ENCODE measurements at regions not wholly inside any gene's neighbourhood (a gene's known extent, or its start where the extent isn't known, plus 50 kb on each side); places are given as distances from the start of the nearest gene placed in this dataset.

DNA sequence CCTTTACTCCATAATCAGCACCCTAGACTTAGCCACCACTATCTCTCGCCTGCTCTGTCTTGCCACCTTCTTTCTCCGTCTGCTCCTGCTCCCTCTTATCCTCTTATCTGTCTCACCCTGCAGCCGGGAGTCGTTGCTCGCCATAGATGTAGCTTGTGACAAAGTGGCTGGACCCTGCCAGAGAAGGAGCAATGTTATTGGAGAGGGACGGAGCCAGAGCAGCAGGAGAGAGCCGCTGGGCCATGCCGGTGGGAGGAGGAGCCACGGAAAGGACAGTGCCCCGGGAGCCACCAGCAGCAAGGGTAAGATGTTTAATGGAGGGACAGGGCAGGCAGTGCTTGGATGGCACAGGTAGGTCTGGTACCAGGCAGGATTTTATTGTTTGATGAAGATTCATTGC lies 137.3 kb downstream of the SEC61B start:
- Mint-ChIP-seq H3K36me3 (ENCODE audit: low read depth) (no peaks in the 10 kb centered on the region), H3K4me1 (peaks cover 2% of the 10 kb centered on the region), H3K27ac (no peak overlapping the region), H3K27me3 (peaks cover 37% of the 10 kb centered on the region), H3K9me3 (no peaks in the 10 kb centered on the region), H3K4me3 (no peak overlapping the region)
- POLR2A ChIA-PET, result no interaction called here
- CTCF ChIA-PET, result no interaction called here
- no peak for DNase-seq

DNA sequence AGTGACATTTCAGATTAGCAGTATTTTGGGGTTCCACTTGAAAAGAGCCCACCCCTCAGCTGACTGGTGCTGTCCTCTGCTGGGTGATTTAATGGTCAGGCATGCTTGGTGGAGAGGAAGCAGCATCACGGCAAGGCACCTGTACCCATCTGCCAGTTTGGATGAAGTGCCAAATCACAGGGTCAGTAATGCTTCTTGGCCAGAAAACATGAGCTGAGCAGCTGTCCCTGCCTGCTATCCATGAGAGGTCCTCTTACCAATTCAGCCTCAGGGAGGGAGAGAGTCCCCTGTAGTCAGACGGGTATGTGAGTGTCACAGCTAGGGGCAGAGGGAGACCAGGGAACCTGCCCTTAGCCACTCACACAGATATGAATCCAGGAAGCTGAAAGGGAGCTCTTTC lies 137.9 kb downstream of the SEC61B start:
- no peaks in the 10 kb centered on the region for H3K9me3 Mint-ChIP-seq
- DNase-seq, result no peak
- ChIA-PET CTCF (interaction anchor here (1.1 kb wide), 1 partner anchor 88 kb away, joined by 3 read pairs; no protein-coding TSS in a partner anchor), POLR2A (no interaction called here)
- H3K4me1 Mint-ChIP-seq, result peaks cover 2% of the 10 kb centered on the region
- no peak overlapping the region for H3K4me3 Mint-ChIP-seq
- H3K27ac Mint-ChIP-seq, result no peak overlapping the region
- H3K27me3 Mint-ChIP-seq, result peaks cover 37% of the 10 kb centered on the region
- no peaks in the 10 kb centered on the region for H3K36me3 Mint-ChIP-seq (ENCODE audit: low read depth)

DNA sequence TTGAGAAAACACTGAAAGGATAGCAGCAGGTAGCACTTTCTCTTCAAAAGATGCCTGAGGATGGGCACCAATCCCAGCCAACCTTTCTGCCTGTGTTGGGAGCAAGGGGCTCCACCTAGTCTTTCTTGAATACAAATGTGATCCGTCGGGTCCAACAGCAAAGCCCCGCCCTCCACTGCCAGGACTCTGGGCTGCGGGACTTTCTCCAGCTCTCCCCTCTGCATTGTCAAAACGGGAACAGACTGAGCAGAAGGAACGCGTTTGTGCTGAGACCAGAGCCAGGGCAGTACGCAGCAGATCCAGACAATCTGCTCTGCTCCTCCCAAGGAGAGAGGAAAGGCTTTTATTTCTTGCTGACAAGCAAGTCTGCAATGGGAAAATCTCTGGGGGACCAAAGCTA lies 139.7 kb downstream of the SEC61B start:
- Mint-ChIP-seq H3K36me3 (ENCODE audit: low read depth) (no peaks in the 10 kb centered on the region), H3K27me3 (peaks cover 32% of the 10 kb centered on the region), H3K4me1 (peaks cover 2% of the 10 kb centered on the region), H3K9me3 (no peaks in the 10 kb centered on the region), H3K4me3 (no peak overlapping the region), H3K27ac (no peak overlapping the region)
- DNase-seq, result no peak
- POLR2A ChIA-PET, result no interaction called here
- CTCF ChIA-PET, result no interaction called here

DNA sequence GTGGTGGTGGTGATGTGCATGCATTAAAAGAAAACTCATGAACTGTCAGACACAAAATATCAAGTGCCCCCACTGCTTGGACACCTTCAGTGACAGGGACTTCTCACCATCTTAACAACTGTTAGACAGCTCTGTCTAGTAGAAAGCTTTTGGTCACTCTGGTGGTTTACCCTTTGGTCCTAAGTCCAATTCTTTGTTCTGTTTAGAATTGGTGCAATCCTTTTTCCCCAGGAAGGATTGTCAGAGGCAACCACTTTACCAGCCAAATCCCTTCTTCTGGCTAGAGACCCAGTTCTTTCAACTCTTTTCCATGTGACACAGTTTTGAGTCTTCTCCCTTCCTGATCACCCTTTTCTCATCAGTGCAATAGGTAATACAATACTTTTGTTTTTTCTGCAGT lies 140.2 kb downstream of the SEC61B start:
- Mint-ChIP-seq H3K27me3 (peaks cover 32% of the 10 kb centered on the region), H3K27ac (no peak overlapping the region), H3K4me3 (no peak overlapping the region), H3K36me3 (ENCODE audit: low read depth) (no peaks in the 10 kb centered on the region), H3K9me3 (no peaks in the 10 kb centered on the region), H3K4me1 (peaks cover 4% of the 10 kb centered on the region)
- CTCF ChIA-PET, result no interaction called here
- DNase-seq, result no peak
- POLR2A ChIA-PET, result no interaction called here

DNA sequence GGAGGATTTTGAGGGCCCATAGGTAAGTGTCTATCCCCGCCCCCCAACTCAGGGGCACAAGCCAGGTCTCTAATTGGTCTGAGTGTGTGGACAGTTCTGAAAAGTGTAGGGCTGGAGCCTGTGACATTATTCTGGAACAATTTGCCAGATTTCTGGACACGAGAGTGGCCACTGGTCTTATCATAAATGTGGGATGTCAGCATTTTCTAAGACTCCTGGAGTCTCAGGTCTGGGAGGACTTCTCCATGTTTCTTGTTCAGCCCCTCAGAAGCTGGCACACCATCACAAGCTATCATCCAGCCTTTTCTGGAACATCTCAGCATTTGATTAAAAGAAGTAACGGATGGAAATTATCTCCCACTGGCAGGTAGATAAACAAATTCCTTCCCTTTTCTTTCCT lies 141.4 kb downstream of the SEC61B start:
- Mint-ChIP-seq H3K27ac (no peak overlapping the region), H3K4me3 (no peak overlapping the region), H3K36me3 (ENCODE audit: low read depth) (no peaks in the 10 kb centered on the region), H3K9me3 (no peaks in the 10 kb centered on the region), H3K4me1 (peaks cover 12% of the 10 kb centered on the region), H3K27me3 (peaks cover 38% of the 10 kb centered on the region)
- ChIA-PET POLR2A (no interaction called here), CTCF (interaction anchor here (1.2 to 2.1 kb wide), 2 partner anchors 10 to 13 kb away, joined by 3 to 8 read pairs; no protein-coding TSS in a partner anchor)
- no peak for DNase-seq

DNA sequence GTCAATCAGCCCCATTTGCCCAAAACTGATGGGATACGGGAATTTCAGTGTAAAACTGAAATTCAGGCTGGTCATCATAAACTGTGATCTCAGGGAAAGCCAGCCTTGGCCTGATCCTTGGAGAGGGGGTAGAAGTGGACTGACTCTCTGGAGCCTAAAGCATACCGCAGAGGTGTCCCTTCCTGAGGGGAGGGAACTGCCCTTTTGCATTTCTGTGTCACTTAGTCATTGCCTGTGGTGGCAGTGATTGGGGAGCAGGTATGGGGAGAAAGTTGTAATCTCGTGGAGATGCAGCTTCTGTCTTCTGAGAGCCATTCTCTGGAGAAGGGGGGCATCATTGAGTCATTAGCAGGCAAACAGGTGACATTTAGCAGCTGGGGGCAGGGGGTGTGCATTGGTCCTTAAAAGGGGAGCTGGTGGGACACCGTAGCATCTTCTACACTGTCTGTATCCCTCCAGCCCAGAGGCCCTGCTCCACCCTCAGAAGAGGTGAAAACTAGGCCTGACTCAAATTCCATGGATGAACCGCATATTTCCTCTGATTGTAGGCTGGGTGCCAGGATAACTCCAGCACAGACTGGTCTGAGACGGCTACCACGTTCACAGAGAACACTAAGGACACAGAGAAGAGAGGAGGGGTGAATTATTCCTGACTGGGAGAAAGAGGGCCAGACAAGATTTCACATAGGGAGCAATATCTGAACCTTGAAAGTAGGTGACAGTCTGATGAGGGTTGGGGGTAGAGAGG lies 143.3 kb downstream of the SEC61B start:
- Mint-ChIP-seq H3K4me1 (peaks cover 19% of the 10 kb centered on the region), H3K36me3 (ENCODE audit: low read depth) (no peaks in the 10 kb centered on the region), H3K27me3 (peaks cover 45% of the 10 kb centered on the region), H3K27ac (no peak overlapping the region), H3K9me3 (no peaks in the 10 kb centered on the region), H3K4me3 (no peak overlapping the region)
- ChIA-PET POLR2A (no interaction called here), CTCF (interaction anchor here (0.5 to 2.1 kb wide), 2 partner anchors 8 to 1333 kb away, joined by 3 to 8 read pairs; no protein-coding TSS in a partner anchor)
- no peak for DNase-seq

DNA sequence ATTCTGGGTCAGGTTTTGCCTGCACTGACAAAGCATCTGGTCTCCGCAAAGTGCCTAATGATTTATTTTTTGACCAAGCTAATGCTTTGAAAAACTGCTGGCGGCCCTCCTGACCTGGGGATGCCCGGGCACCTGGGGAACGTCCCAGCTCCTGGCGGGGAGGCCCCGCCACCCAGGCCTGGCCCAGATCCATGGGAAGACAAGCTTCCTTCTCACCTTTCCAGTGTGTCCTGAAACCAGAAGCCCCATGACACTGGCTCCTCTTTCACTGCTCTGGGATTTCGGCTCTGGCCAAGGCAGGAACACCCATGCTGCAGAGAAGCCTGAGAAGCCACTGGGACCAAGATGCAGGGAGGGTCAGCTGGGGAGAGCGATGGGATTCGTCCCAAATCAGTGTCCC lies 144.1 kb downstream of the SEC61B start:
- CTCF ChIA-PET, result no interaction called here
- Mint-ChIP-seq H3K27me3 (peaks cover 40% of the 10 kb centered on the region), H3K9me3 (no peaks in the 10 kb centered on the region), H3K4me1 (peaks cover 19% of the 10 kb centered on the region), H3K4me3 (no peak overlapping the region), H3K36me3 (ENCODE audit: low read depth) (no peaks in the 10 kb centered on the region), H3K27ac (no peak overlapping the region)
- POLR2A ChIA-PET, result no interaction called here
- no peak for DNase-seq

DNA sequence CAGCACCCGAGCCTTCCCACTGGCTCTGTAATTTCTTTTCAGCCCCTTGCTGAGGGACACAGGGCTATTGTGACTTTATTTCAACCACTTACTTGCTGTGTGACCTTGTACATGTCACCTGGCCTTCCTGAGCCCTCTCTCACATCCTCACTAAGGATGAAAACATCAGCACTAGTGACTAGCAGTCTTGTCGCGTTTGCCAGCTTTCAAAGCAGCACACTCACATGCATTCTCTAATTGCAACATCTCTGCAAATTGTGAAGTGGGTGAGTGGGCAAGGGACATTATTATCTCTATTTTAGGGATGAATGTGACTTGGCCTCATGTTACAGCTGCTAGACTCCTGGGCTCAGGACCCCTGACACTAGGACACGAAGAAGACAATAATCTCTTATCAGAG lies 144.5 kb downstream of the SEC61B start:
- H3K4me1 Mint-ChIP-seq, result peaks cover 19% of the 10 kb centered on the region
- CTCF ChIA-PET, result interaction anchor here (0.6 kb wide), 1 partner anchor 13 kb away, joined by 3 read pairs; no protein-coding TSS in a partner anchor
- no peak for DNase-seq
- no peaks in the 10 kb centered on the region for H3K9me3 Mint-ChIP-seq
- no peak overlapping the region for H3K4me3 Mint-ChIP-seq
- no peak overlapping the region for H3K27ac Mint-ChIP-seq
- H3K36me3 Mint-ChIP-seq (ENCODE audit: low read depth), result no peaks in the 10 kb centered on the region
- H3K27me3 Mint-ChIP-seq, result peaks cover 38% of the 10 kb centered on the region
- POLR2A ChIA-PET, result no interaction called here

DNA sequence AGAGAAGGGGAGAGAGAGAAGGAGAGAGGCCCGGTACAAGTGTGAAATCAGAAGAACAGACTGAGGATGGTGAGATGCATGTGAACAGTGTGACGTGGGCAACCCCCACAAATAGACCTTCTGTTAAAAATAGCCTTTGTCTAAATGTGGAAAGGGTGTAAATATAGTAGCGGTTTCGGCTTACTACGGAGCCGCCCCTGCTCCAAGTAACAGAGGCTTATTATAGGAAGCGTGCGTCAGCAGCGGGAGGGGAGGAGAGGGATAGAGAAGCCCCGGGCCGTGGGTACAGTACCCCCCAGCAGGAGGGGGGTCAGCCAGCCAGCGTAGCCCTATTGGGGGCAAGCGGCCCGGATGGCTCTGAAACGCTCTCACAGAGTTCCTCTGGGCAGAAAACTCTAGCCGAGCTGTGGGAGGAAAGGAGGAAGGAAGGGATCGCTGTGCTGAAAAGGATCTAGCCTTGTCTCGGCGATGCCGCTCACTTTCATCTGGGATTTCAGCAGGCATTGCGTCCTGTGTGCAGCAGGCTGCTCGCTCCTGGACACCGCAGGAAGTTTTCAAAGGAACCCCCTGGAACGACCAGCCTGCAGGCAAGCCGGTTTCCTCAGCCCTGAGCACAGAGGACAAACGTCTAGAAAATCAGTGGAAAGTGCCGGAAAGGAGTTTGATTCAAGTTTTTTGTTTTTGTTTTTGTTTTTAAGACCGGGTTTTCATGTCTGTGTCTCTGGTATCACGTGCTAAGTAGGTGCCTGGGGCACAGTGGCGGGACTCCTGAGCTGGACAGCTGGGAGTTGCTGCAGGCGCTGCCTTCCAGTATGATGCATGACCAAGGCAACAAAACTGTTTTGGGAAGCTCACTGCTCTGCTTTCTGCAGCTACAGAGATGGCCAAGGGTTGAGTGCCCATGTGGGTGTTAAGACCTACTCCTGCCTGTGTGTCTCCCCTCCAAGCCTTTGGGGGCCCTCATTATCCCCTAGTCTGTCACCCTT lies 146.6 kb downstream of the SEC61B start:
- POLR2A ChIA-PET, result no interaction called here
- CTCF ChIA-PET, result no interaction called here

DNA sequence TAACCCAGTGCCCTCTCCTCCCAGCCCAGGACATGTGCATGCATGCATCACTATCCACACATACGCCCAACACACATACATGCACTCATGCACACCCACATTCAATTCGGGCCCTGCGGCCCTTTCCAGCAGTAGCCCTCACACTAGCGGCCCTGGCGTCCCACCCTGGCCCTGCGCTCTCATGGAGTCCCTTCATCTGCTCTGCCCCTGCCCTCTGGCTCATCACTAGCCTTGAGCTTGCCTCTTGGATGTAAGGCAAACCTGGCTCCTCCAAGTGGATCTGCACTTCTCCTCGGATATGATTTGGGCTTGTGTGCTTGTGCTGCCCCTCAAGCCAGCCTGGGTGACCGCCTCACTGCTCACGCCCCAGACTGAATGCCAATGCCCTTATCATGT lies 147.2 kb downstream of the SEC61B start:
- Mint-ChIP-seq H3K27ac (no peak overlapping the region), H3K4me1 (peaks cover 18% of the 10 kb centered on the region), H3K36me3 (ENCODE audit: low read depth) (no peaks in the 10 kb centered on the region), H3K4me3 (no peak overlapping the region), H3K9me3 (no peaks in the 10 kb centered on the region), H3K27me3 (peaks cover 25% of the 10 kb centered on the region)
- DNase-seq, result no peak
- ChIA-PET CTCF (no interaction called here), POLR2A (no interaction called here)

More for the DNA sequence above, 146.6 kb downstream of the SEC61B start:
- Mint-ChIP-seq H3K4me1 (peaks cover 18% of the 10 kb centered on the region), H3K9me3 (no peaks in the 10 kb centered on the region), H3K27me3 (peaks cover 27% of the 10 kb centered on the region), H3K36me3 (ENCODE audit: low read depth) (no peaks in the 10 kb centered on the region), H3K27ac (peak overlapping the region; percentile 1), H3K4me3 (peak overlapping the region; percentile 33)
- no peak for DNase-seq

DNA sequence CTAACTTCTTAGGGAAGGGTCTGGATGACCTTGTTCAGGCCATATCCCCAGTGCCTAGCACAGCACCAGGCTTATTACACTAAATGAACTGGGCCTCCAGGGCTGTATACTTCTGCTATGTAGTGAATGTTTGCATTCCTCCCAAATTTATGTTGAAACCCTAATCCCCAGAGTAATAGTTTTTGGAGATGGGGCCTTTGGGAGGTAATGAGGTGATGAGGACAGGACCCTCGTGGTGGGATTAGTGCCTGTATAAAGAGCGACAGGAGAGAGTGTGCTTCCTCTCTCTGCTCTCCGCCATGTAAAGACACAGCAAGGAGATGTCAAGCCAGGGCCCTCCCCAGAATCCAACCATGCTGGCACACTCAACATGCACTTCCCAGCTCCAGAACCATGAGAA lies 148.3 kb downstream of the SEC61B start:
- no peak for DNase-seq
- no peak overlapping the region for H3K27ac Mint-ChIP-seq
- H3K36me3 Mint-ChIP-seq (ENCODE audit: low read depth), result no peaks in the 10 kb centered on the region
- ChIA-PET POLR2A (no interaction called here), CTCF (no interaction called here)
- H3K9me3 Mint-ChIP-seq, result no peaks in the 10 kb centered on the region
- peaks cover 26% of the 10 kb centered on the region for H3K27me3 Mint-ChIP-seq
- no peak overlapping the region for H3K4me3 Mint-ChIP-seq
- H3K4me1 Mint-ChIP-seq, result peaks cover 18% of the 10 kb centered on the region

DNA sequence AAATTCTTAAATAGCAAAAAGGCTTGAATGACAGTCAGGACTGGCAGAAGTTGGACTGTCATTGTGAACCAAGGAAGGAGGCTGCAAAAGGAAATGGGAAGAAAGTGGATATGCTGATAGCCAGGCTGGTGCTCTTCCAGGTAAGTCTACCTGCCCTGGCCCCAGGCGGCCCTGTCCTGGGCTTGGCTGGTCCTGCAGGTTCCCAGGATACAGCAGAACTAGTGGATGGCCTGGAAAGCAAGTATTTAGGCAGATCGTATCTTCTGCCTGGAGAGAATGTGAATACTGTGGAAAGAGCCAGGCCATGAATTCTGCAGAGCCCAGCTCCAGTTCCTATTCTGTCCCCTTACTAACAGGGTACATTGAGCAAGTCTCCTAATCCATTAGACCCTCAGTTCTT lies 149.3 kb downstream of the SEC61B start:
- H3K4me1 Mint-ChIP-seq, result peaks cover 18% of the 10 kb centered on the region
- H3K27ac Mint-ChIP-seq, result no peak overlapping the region
- no peak overlapping the region for H3K4me3 Mint-ChIP-seq
- ChIA-PET POLR2A (interaction anchor here (0.5 kb wide), 1 partner anchor 285 kb away, joined by 4 read pairs; no protein-coding TSS in a partner anchor), CTCF (no interaction called here)
- no peaks in the 10 kb centered on the region for H3K36me3 Mint-ChIP-seq (ENCODE audit: low read depth)
- DNase-seq, result no peak
- peaks cover 28% of the 10 kb centered on the region for H3K27me3 Mint-ChIP-seq
- H3K9me3 Mint-ChIP-seq, result no peaks in the 10 kb centered on the region

DNA sequence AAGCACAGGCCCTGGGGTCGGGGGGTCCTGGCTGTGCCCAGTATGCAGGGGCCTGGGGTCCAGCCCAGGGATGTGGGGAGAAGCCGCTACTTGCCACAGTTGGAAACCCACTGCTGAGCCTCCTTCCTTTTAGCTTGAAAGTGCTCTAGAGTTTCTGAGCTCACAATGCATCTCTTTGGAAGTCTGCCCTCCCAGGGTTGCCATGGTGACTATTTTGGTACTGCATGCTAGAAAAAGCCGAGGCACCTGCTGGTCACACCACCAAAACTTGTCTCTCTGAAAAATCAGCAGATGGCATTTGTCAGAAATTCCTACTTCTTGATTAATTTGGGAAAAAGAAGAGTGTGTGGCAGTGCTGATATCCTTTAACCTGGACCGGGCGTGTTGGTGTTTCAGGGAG lies 151.8 kb downstream of the SEC61B start:
- Mint-ChIP-seq H3K36me3 (ENCODE audit: low read depth) (no peaks in the 10 kb centered on the region), H3K27ac (no peak overlapping the region), H3K4me3 (no peak overlapping the region), H3K9me3 (no peaks in the 10 kb centered on the region), H3K27me3 (peaks cover 19% of the 10 kb centered on the region), H3K4me1 (peaks cover 4% of the 10 kb centered on the region)
- ChIA-PET CTCF (interaction anchor here (1.0 to 1.9 kb wide), 4 partner anchors 9 to 959 kb away, joined by 3 to 8 read pairs (median 3); no protein-coding TSS in a partner anchor), POLR2A (no interaction called here)
- DNase-seq, result no peak

All from activated CD4-positive, alpha-beta T cell treated with anti-CD3 and anti-CD28 coated beads, Interleukin-2, amount 10 ng/mL, durations not matched to agents 7 days and 5 days (primary cell).